Trophoblast cell (in vitro differentiated cells and primary cell): ENCODE measurements at regions not wholly inside any gene's neighbourhood (a gene's known extent, or its start where the extent isn't known, plus 50 kb on each side); places are given as distances from the start of the nearest gene placed in this dataset.
A peak's percentile ranks its signal among the peaks of the same experiment; 100 is the strongest.

Experiments
- DNase-seq, 2 donors: peaks; one replicate each; pipeline ENCODE4 v3.0.0-alpha.2; 2016
- H2AFZ ChIP-seq: 2 replicates; pipeline ENCODE4 v1.6.1; 2013; ENCODE audit warnings: low read length, moderate library complexity, mild to moderate bottlenecking; ENCODE audit not compliant: insufficient read depth, poor library complexity
- H2AK5ac ChIP-seq: 2 replicates; pipeline ENCODE4 v1.6.1; 2013; ENCODE audit warnings: mild to moderate bottlenecking, low read length
- H2BK120ac ChIP-seq: 2 replicates; pipeline ENCODE4 v1.6.1; 2013; ENCODE audit warnings: low read length, mild to moderate bottlenecking, moderate library complexity; ENCODE audit not compliant: insufficient read depth, poor library complexity
- H2BK12ac ChIP-seq: 2 replicates; pipeline ENCODE4 v1.6.1; 2013; ENCODE audit warnings: mild to moderate bottlenecking, low read length, moderate library complexity
- H2BK5ac ChIP-seq: 2 replicates; pipeline ENCODE4 v1.6.1; 2013; ENCODE audit warnings: low read length, low read depth, moderate library complexity, mild to moderate bottlenecking; ENCODE audit not compliant: poor library complexity
- H3K14ac ChIP-seq: 2 replicates; pipeline ENCODE4 v1.6.1; 2013; ENCODE audit warnings: mild to moderate bottlenecking, low read length
- H3K18ac ChIP-seq: 2 replicates; pipeline ENCODE4 v1.6.1; 2013; ENCODE audit warnings: mild to moderate bottlenecking, low read length
- H3K23ac ChIP-seq: 2 replicates; pipeline ENCODE4 v1.6.1; 2013; ENCODE audit warnings: low read length
- H3K27ac ChIP-seq: 2 replicates; pipeline ENCODE4 v1.5.1; 2013; ENCODE audit warnings: low read depth, mild to moderate bottlenecking, inconsistent platforms, low read length, moderate library complexity
- H3K27me3 ChIP-seq: 2 replicates; pipeline ENCODE4 v1.6.1; 2013; ENCODE audit warnings: inconsistent platforms, mild to moderate bottlenecking, low read length, moderate library complexity; ENCODE audit not compliant: insufficient read depth
- H3K36me3 ChIP-seq, 2 experiments: 1 replicate in 1 of 2; 2 replicates in 1 of 2; pipeline ENCODE4 v1.6.1; 2013; ENCODE audit warnings: low read length in 2 of 2, mild to moderate bottlenecking in 2 of 2, moderate library complexity in 1 of 2; ENCODE audit not compliant: insufficient read depth in 2 of 2, control insufficient read depth in 1 of 2
- H3K4ac ChIP-seq: 2 replicates; pipeline ENCODE4 v1.6.1; 2013; ENCODE audit warnings: low read depth, mild to moderate bottlenecking, low read length, moderate library complexity
- H3K4me1 ChIP-seq, 2 experiments: 1 replicate in 1 of 2; 2 replicates in 1 of 2; pipeline ENCODE4 v1.6.1; 2013; ENCODE audit warnings: low read length in 2 of 2, mild to moderate bottlenecking in 2 of 2, moderate library complexity in 1 of 2; ENCODE audit not compliant: insufficient read depth in 2 of 2, control insufficient read depth in 1 of 2
- H3K4me2 ChIP-seq: 2 replicates; pipeline ENCODE4 v1.6.1; 2013; ENCODE audit warnings: inconsistent platforms, mild to moderate bottlenecking, low read length, moderate library complexity
- H3K4me3 ChIP-seq: 2 replicates; pipeline ENCODE4 v1.5.1; 2013; ENCODE audit warnings: mild to moderate bottlenecking, low read depth, low read length, inconsistent platforms
- H3K79me1 ChIP-seq: one replicate; pipeline ENCODE4 v1.6.1; 2013; ENCODE audit warnings: low read length
- H3K79me2 ChIP-seq: 2 replicates; pipeline ENCODE4 v1.6.1; 2013; ENCODE audit warnings: low read length, mild to moderate bottlenecking; ENCODE audit not compliant: control insufficient read depth, insufficient read depth, poor library complexity
- H3K9ac ChIP-seq: 2 replicates; pipeline ENCODE4 v1.6.1; 2013; ENCODE audit warnings: mild to moderate bottlenecking, low read length
- H3K9me3 ChIP-seq: 2 replicates; pipeline ENCODE4 v1.6.1; 2013; ENCODE audit warnings: low read depth, mild to moderate bottlenecking, control low read depth, inconsistent platforms, low read length; ENCODE audit not compliant: insufficient read depth
- H4K12ac ChIP-seq: 2 replicates; pipeline ENCODE4 v1.6.1; 2013; ENCODE audit warnings: low read depth, mild to moderate bottlenecking, low read length, moderate library complexity
- H4K8ac ChIP-seq: 2 replicates; pipeline ENCODE4 v1.6.1; 2013; ENCODE audit warnings: low read depth, mild to moderate bottlenecking, low read length, moderate library complexity
- H4K91ac ChIP-seq: one replicate; pipeline ENCODE4 v1.6.1; 2013; ENCODE audit warnings: low read depth, mild to moderate bottlenecking, low read length, moderate library complexity
- WGBS: extraction: QIAGEN DNeasy Blood & Tissue Kit; methylation state at CpG from one replicate; pipeline ENCODE4 v1.1.7; 2013; ENCODE audit warnings: missing lambda C conversion rate; ENCODE audit not compliant: insufficient read length, insufficient coverage; ENCODE audit errors: extremely low coverage; 5-methylcytosine and 5-hydroxymethylcytosine counted together

GRCh38 chr15:69626095-69627066 is 173.8 kb downstream of the RPLP1 start:
- DNase-seq = no peak
- Histone ChIP-seq H3K79me1 (no peaks in the 10 kb centered on the region), H3K27me3 (no peaks in the 10 kb centered on the region), H4K12ac (no peak overlapping the region), H2BK120ac (no peak overlapping the region), H3K4ac (no peak overlapping the region), H2BK12ac (no peak overlapping the region), H4K8ac (no peak overlapping the region), H3K18ac (no peak overlapping the region), H3K4me1 (no peaks in the 10 kb centered on the region), H3K36me3 (no peaks in the 10 kb centered on the region), H4K91ac (no peak overlapping the region), H3K14ac (no peak overlapping the region), H3K23ac (no peak overlapping the region), H2BK5ac (no peak overlapping the region), H3K27ac (no peak overlapping the region), H3K4me2 (no peak overlapping the region), H3K79me2 (no peaks in the 10 kb centered on the region), H3K4me3 (no peak overlapping the region), H3K9me3 (peaks cover 3% of the 10 kb centered on the region), H2AK5ac (no peak overlapping the region), H2AFZ (no peak overlapping the region), H3K9ac (no peak overlapping the region)
- WGBS = no CpG with 5 or more reads among the region's 11 CpGs

GRCh38 chr15:69627548-69628158 is 175.0 kb downstream of the RPLP1 start:
- no peak overlapping the region for H3K4me2 ChIP-seq
- no peak overlapping the region for H4K12ac ChIP-seq
- H3K4me3 ChIP-seq = no peak overlapping the region
- H2BK120ac ChIP-seq = no peak overlapping the region
- H3K79me1 ChIP-seq = no peaks in the 10 kb centered on the region
- no peaks in the 10 kb centered on the region for H3K27me3 ChIP-seq
- H3K27ac ChIP-seq = no peak overlapping the region
- no CpG with 5 or more reads among the region's 5 CpGs for WGBS
- H2AFZ ChIP-seq = no peak overlapping the region
- no peak overlapping the region for H3K23ac ChIP-seq
- no peak overlapping the region for H2BK5ac ChIP-seq
- no peak overlapping the region for H2BK12ac ChIP-seq
- H4K91ac ChIP-seq = no peak overlapping the region
- DNase-seq = peak; percentile 93 to 95
- no peak overlapping the region for H3K14ac ChIP-seq
- H3K4me1 ChIP-seq = no peaks in the 10 kb centered on the region
- H3K9me3 ChIP-seq = peaks cover 2% of the 10 kb centered on the region
- no peak overlapping the region for H3K9ac ChIP-seq
- H3K18ac ChIP-seq = no peak overlapping the region
- H2AK5ac ChIP-seq = no peak overlapping the region
- no peaks in the 10 kb centered on the region for H3K79me2 ChIP-seq
- no peaks in the 10 kb centered on the region for H3K36me3 ChIP-seq
- H3K4ac ChIP-seq = no peak overlapping the region
- no peak overlapping the region for H4K8ac ChIP-seq

- Histone ChIP-seq H3K14ac (no peak overlapping the region), H3K4me1 (no peaks in the 10 kb centered on the region), H3K4me3 (no peak overlapping the region), H3K79me1 (no peaks in the 10 kb centered on the region), H4K8ac (no peak overlapping the region), H3K4me2 (no peak overlapping the region), H2AFZ (no peak overlapping the region), H3K27me3 (no peaks in the 10 kb centered on the region), H3K4ac (no peak overlapping the region), H2BK5ac (no peak overlapping the region), H4K12ac (no peak overlapping the region), H2BK120ac (no peak overlapping the region), H3K23ac (no peak overlapping the region), H2AK5ac (no peak overlapping the region), H3K9ac (no peak overlapping the region), H3K27ac (no peak overlapping the region), H3K36me3 (no peaks in the 10 kb centered on the region), H3K18ac (no peak overlapping the region), H3K79me2 (no peaks in the 10 kb centered on the region), H2BK12ac (no peak overlapping the region), H3K9me3 (no peaks in the 10 kb centered on the region), H4K91ac (no peak overlapping the region)
- DNase-seq = peak; percentile 85 to 94
- no CpG with 5 or more reads among the region's 12 CpGs for WGBS
Measured at GRCh38 chr15:69628256-69629093, 175.9 kb downstream of the RPLP1 start.

- Histone ChIP-seq H3K4me2 (no peak overlapping the region), H2BK120ac (no peak overlapping the region), H3K18ac (no peak overlapping the region), H3K4ac (no peak overlapping the region), H3K79me2 (no peaks in the 10 kb centered on the region), H3K9ac (no peak overlapping the region), H2BK5ac (no peak overlapping the region), H4K91ac (no peak overlapping the region), H4K12ac (no peak overlapping the region), H3K27ac (no peak overlapping the region), H2BK12ac (no peak overlapping the region), H3K27me3 (no peaks in the 10 kb centered on the region), H3K36me3 (no peaks in the 10 kb centered on the region), H4K8ac (no peak overlapping the region), H3K4me3 (no peak overlapping the region), H3K23ac (no peak overlapping the region), H3K9me3 (no peaks in the 10 kb centered on the region), H3K14ac (no peak overlapping the region), H3K79me1 (no peaks in the 10 kb centered on the region), H2AK5ac (no peak overlapping the region), H3K4me1 (no peaks in the 10 kb centered on the region), H2AFZ (no peak overlapping the region)
- DNase-seq = no peak
- no CpG with 5 or more reads among the region's 15 CpGs for WGBS
Measured at GRCh38 chr15:69629631-69630161, 177.1 kb downstream of the RPLP1 start.
